ENCODE measurements at regions not wholly inside any gene's neighbourhood (a gene's known extent, or its start where the extent isn't known, plus 50 kb on each side); places are given as distances from the start of the nearest gene placed in this dataset.

GRCh38 chr2:198966269-198966668 is 491.5 kb downstream of the SATB2 start:
- TF ChIP-seq, protein P1, sequence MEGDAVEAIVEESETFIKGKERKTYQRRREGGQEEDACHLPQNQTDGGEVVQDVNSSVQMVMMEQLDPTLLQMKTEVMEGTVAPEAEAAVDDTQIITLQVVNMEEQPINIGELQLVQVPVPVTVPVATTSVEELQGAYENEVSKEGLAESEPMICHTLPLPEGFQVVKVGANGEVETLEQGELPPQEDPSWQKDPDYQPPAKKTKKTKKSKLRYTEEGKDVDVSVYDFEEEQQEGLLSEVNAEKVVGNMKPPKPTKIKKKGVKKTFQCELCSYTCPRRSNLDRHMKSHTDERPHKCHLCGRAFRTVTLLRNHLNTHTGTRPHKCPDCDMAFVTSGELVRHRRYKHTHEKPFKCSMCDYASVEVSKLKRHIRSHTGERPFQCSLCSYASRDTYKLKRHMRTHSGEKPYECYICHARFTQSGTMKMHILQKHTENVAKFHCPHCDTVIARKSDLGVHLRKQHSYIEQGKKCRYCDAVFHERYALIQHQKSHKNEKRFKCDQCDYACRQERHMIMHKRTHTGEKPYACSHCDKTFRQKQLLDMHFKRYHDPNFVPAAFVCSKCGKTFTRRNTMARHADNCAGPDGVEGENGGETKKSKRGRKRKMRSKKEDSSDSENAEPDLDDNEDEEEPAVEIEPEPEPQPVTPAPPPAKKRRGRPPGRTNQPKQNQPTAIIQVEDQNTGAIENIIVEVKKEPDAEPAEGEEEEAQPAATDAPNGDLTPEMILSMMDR (IDR thresholded peaks at IDR 0.05): no peak
- TF ChIP-seq POLR2A (IDR thresholded peaks at IDR 0.05; ENCODE audit: low read depth) (no peak), POLR2AphosphoS5 (IDR thresholded peaks at IDR 0.05) (no peak)

Measured in esophagus muscularis mucosa (tissue), 3 donors.